Jurkat, Clone E6-1 (cell line): ENCODE measurements at regions not wholly inside any gene's neighbourhood (a gene's known extent, or its start where the extent isn't known, plus 50 kb on each side); places are given as distances from the start of the nearest gene placed in this dataset.
"Not testable (repeated sequence)": the region's sequence is repeated elsewhere in the genome, so short reads cannot be mapped to it uniquely, and the experiment has no call there.

Source experiments
- DNase-seq: peaks from one replicate; pipeline ENCODE4 v3.0.0-alpha.2; 2011; ENCODE audit warnings: low read depth, low spot score
- H3K4me3 ChIP-seq: 2 replicates; pipeline ENCODE4 v1.5.1; 2011; ENCODE audit warnings: mild to moderate bottlenecking, low read length, control low read depth, moderate library complexity

GRCh38 chr10:34912771-34913170 lies 97.7 kb upstream of the PARD3 start:
- DNase-seq, result no peak
- H3K4me3 ChIP-seq, result no peak overlapping the region

- no peak for DNase-seq
These were observed 96.6 kb upstream of the PARD3 start for GRCh38 chr10:34911661-34912205.

GRCh38 chr10:34908481-34908880 lies 93.4 kb upstream of the PARD3 start:
- no peak for DNase-seq

More at GRCh38 chr10:34911661-34912205, 96.6 kb upstream of the PARD3 start:
- H3K4me3 ChIP-seq, result no peak overlapping the region

GRCh38 chr10:34907743-34908430 lies 92.8 kb upstream of the PARD3 start:
- DNase-seq, result no peak
- no peak overlapping the region for H3K4me3 ChIP-seq

More at GRCh38 chr10:34908481-34908880, 93.4 kb upstream of the PARD3 start:
- H3K4me3 ChIP-seq, result no peak overlapping the region

GRCh38 chr10:34906067-34906965 lies 91.2 kb upstream of the PARD3 start:
- no peak overlapping the region for H3K4me3 ChIP-seq
- no peak for DNase-seq

- H3K4me3 ChIP-seq, result no peak overlapping the region
- DNase-seq, result no peak
These were observed 90.3 kb upstream of the PARD3 start for GRCh38 chr10:34905200-34905927.

- no peak for DNase-seq
- H3K4me3 ChIP-seq, result no peak overlapping the region
These were observed 89.1 kb upstream of the PARD3 start for GRCh38 chr10:34904191-34904590.

GRCh38 chr10:34899161-34899560 lies 84.1 kb upstream of the PARD3 start:
- no peak for DNase-seq
- H3K4me3 ChIP-seq, result no peak overlapping the region

GRCh38 chr10:34895977-34896376 lies 80.9 kb upstream of the PARD3 start:
- DNase-seq, result no peak
- H3K4me3 ChIP-seq, result no peak overlapping the region

- DNase-seq, H3K4me3 ChIP-seq: not testable (repeated sequence)
These were observed 80.0 kb upstream of the PARD3 start for GRCh38 chr10:34895046-34895445.

GRCh38 chr10:34892521-34892920 lies 77.4 kb upstream of the PARD3 start:
- H3K4me3 ChIP-seq, DNase-seq: not testable (repeated sequence)

- DNase-seq, result no peak
- no peak overlapping the region for H3K4me3 ChIP-seq
These were observed 75.8 kb upstream of the PARD3 start for GRCh38 chr10:34890939-34891338.

GRCh38 chr10:34889004-34889869 lies 74.1 kb upstream of the PARD3 start:
- no peak for DNase-seq

GRCh38 chr10:34886906-34887642 lies 72.0 kb upstream of the PARD3 start:
- DNase-seq, result no peak
- H3K4me3 ChIP-seq, result no peak overlapping the region

More at GRCh38 chr10:34889004-34889869, 74.1 kb upstream of the PARD3 start:
- H3K4me3 ChIP-seq, result no peak overlapping the region

GRCh38 chr10:34885898-34886297 lies 70.8 kb upstream of the PARD3 start:
- DNase-seq, result no peak
- H3K4me3 ChIP-seq, result no peak overlapping the region

- DNase-seq, result no peak
- no peak overlapping the region for H3K4me3 ChIP-seq
These were observed 69.9 kb upstream of the PARD3 start for GRCh38 chr10:34885011-34885410.

- DNase-seq, result no peak
- no peak overlapping the region for H3K4me3 ChIP-seq
These were observed 69.3 kb upstream of the PARD3 start for GRCh38 chr10:34884272-34884952.
